Adrenal gland (tissue), 9 donors: ENCODE measurements at regions not wholly inside any gene's neighbourhood (a gene's known extent, or its start where the extent isn't known, plus 50 kb on each side); places are given as distances from the start of the nearest gene placed in this dataset.

ENCODE experiments used
- DNase-seq, 7 donors: peaks; one replicate each; pipeline ENCODE4 v3.0.0-alpha.2; 2019 to 2020
- H3K27ac ChIP-seq, 5 donors: fragments of 200-600 bp; sonication (generic) in 4 of 5; 1 replicate in 3 of 5; 2 replicates in 2 of 5; pipeline versions ENCODE4 v1.5.1 to v1.8.0; 2016 to 2020; ENCODE audit warnings: mild to moderate bottlenecking in 1 of 5
- H3K27me3 ChIP-seq: fragments of 200-600 bp; 2 replicates; pipeline ENCODE4 v1.8.0; 2021
- H3K36me3 ChIP-seq, 2 donors: fragments of 200-600 bp; replicated peaks in 1 of 2; 1 replicate in 1 of 2; 2 replicates in 1 of 2; pipeline versions ENCODE4 v1.5.1 to v1.8.0; 2018 to 2022
- H3K4me1 ChIP-seq, 2 donors: fragments of 200-600 bp; replicated peaks in 1 of 2; 1 replicate in 1 of 2; 2 replicates in 1 of 2; pipeline versions ENCODE4 v1.5.1 to v1.8.0; 2018 to 2021
- H3K4me3 ChIP-seq, 4 donors: fragments of 200-600 bp; sonication (generic) in 3 of 4; one replicate each; pipeline ENCODE4 v1.5.1; 2016 to 2018
- H3K9me3 ChIP-seq, 3 donors: fragments of 200-600 bp; sonication (generic) in 1 of 3; replicated peaks in 1 of 3; 1 replicate in 2 of 3; 2 replicates in 1 of 3; pipeline versions ENCODE4 v1.5.1 to v1.8.0; 2016 to 2021
- CTCF ChIP-seq, 6 experiments: fragments of 450-650 bp in 4 of 6; fragments of 200-600 bp in 2 of 6; sonication (generic) in 1 of 6; IDR thresholded peaks; 1 replicate in 5 of 6; 2 replicates in 1 of 6; pipeline versions ENCODE4 v1.5.1 to v1.8.0; 2016 to 2021; ENCODE audit warnings: antibody characterized with exemption in 6 of 6, mild to moderate bottlenecking in 2 of 6, moderate library complexity in 1 of 6
- POLR2A ChIP-seq, 2 donors: fragments of 450-650 bp; IDR thresholded peaks; one replicate each; pipeline ENCODE4 v1.6.1; 2017; ENCODE audit warnings: antibody characterized with exemption in 2 of 2, mild to moderate bottlenecking in 2 of 2, moderate library complexity in 1 of 2
- WGBS, 4 donors: extraction: QIAGEN DNeasy Blood & Tissue Kit in 2 of 4; methylation state at CpG; one replicate each; pipeline versions ENCODE4 v1.1.5 to v1.1.7; 2013 to 2017; 5-methylcytosine and 5-hydroxymethylcytosine counted together
- intact Hi-C, 2 donors: fragments of 100-400 bp; cut with DNase I; formaldehyde crosslinking; loops; one replicate each; pipeline versions ENCODE4 v1.14.1 to v1.15.0; 2022 to 2023
- donor health status: healthy with polysubstance abuse.
- donor health status: Bipolar disorder and iron deficiency.
- donor health status: DM: yes; HTN: yes; CAD: no.
- donor health status: DM: no; HTN: no; CAD: no.
- donor health status: DM: no; HTN: no; CAD: no.

GRCh38 chr16:6110346-6110745, 1012.8 kb upstream of the EEF2KMT start:
- no peaks in the 10 kb centered on the region for H3K36me3 ChIP-seq
- TF ChIP-seq CTCF (IDR thresholded peaks at IDR 0.05), result no peak
- H3K9me3 ChIP-seq, result no peaks in the 10 kb centered on the region
- no peaks in the 10 kb centered on the region for H3K27me3 ChIP-seq
- H3K4me1 ChIP-seq, result no peaks in the 10 kb centered on the region
- H3K27ac ChIP-seq, result no peak overlapping the region
- no peak for DNase-seq
- WGBS, 4 donors, result 74 to 77% (median 75%) methylated on average over 3 of the region's 3 CpGs
- intact Hi-C loops, result no loop called here
- no peak overlapping the region for H3K4me3 ChIP-seq

GRCh38 chr16:6106061-6106460, 1008.5 kb upstream of the EEF2KMT start:
- intact Hi-C loops, result no loop called here
- no peak for DNase-seq
- H3K27me3 ChIP-seq, result no peaks in the 10 kb centered on the region
- 44 to 78% (median 68%) methylated on average over 1 to 2 of the region's 2 CpGs for WGBS, 4 donors
- no peaks in the 10 kb centered on the region for H3K36me3 ChIP-seq
- TF ChIP-seq CTCF (IDR thresholded peaks at IDR 0.05) (no peak), POLR2A (IDR thresholded peaks at IDR 0.05) (no peak)
- no peak overlapping the region for H3K27ac ChIP-seq
- H3K4me3 ChIP-seq, result no peak overlapping the region
- H3K4me1 ChIP-seq, result no peaks in the 10 kb centered on the region
- no peaks in the 10 kb centered on the region for H3K9me3 ChIP-seq

- intact Hi-C loops, result no loop called here
- 59 to 63% (median 61%) methylated on average over 3 of the region's 3 CpGs for WGBS, 4 donors
- H3K27ac ChIP-seq, result no peak overlapping the region
- no peaks in the 10 kb centered on the region for H3K27me3 ChIP-seq
- DNase-seq, result no peak
- no peaks in the 10 kb centered on the region for H3K4me1 ChIP-seq
- H3K4me3 ChIP-seq, result no peak overlapping the region
- TF ChIP-seq POLR2A (IDR thresholded peaks at IDR 0.05) (no peak), CTCF (IDR thresholded peaks at IDR 0.05) (no peak)
- H3K36me3 ChIP-seq, result no peaks in the 10 kb centered on the region
- H3K9me3 ChIP-seq, result no peaks in the 10 kb centered on the region
Observed at GRCh38 chr16:6105115-6105514, 1007.5 kb upstream of the EEF2KMT start.

- Histone ChIP-seq H3K4me1 (no peaks in the 10 kb centered on the region), H3K27ac (no peak overlapping the region), H3K4me3 (no peak overlapping the region), H3K36me3 (no peaks in the 10 kb centered on the region), H3K9me3 (no peaks in the 10 kb centered on the region), H3K27me3 (no peaks in the 10 kb centered on the region)
- TF ChIP-seq CTCF (IDR thresholded peaks at IDR 0.05) (no peak), POLR2A (IDR thresholded peaks at IDR 0.05) (no peak)
- no peak for DNase-seq
- intact Hi-C loops, result no loop called here
- 54 to 62% (median 55%) methylated on average over 3 of the region's 3 CpGs for WGBS, 4 donors
Observed at GRCh38 chr16:6104428-6104827, 1006.8 kb upstream of the EEF2KMT start.
